ENCODE measurements at regions not wholly inside any gene's neighbourhood (a gene's known extent, or its start where the extent isn't known, plus 50 kb on each side); places are given as distances from the start of the nearest gene placed in this dataset.

DNA sequence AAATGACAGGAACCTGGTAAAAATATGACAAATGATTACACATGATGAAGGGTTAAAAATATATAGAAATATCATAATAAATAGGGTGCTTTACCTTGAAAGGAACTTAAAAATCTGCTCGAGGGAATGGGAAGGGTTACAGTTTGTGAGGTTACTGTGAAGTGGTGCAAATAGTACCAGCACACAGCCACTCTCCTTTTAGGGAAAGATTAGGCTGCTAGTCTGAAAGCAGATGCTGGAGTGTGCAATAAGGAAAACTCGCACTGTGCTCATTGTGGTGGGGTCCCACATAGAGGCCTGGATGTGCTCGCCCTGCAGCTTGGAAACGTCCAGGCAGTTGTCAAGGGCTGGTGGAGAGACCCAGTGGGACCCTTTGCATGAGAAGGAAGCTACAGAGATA is 145.9 kb upstream of the TBX20 start:
- no peak for TF ChIP-seq POLR2AphosphoS5 (IDR thresholded peaks at IDR 0.05)
- TF ChIP-seq, protein P1, sequence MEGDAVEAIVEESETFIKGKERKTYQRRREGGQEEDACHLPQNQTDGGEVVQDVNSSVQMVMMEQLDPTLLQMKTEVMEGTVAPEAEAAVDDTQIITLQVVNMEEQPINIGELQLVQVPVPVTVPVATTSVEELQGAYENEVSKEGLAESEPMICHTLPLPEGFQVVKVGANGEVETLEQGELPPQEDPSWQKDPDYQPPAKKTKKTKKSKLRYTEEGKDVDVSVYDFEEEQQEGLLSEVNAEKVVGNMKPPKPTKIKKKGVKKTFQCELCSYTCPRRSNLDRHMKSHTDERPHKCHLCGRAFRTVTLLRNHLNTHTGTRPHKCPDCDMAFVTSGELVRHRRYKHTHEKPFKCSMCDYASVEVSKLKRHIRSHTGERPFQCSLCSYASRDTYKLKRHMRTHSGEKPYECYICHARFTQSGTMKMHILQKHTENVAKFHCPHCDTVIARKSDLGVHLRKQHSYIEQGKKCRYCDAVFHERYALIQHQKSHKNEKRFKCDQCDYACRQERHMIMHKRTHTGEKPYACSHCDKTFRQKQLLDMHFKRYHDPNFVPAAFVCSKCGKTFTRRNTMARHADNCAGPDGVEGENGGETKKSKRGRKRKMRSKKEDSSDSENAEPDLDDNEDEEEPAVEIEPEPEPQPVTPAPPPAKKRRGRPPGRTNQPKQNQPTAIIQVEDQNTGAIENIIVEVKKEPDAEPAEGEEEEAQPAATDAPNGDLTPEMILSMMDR (IDR thresholded peaks at IDR 0.05; ENCODE audit: poor library complexity, severe bottlenecking), result no peak
- no peak for TF ChIP-seq EZH2 (IDR thresholded peaks at IDR 0.05; ENCODE audit: borderline replicate concordance, insufficient read depth, low read length, poor library complexity, severe bottlenecking)
- TF ChIP-seq RAD21 (conservative IDR thresholded peaks at IDR 0.05), result no peak
- TF ChIP-seq, protein P2, sequence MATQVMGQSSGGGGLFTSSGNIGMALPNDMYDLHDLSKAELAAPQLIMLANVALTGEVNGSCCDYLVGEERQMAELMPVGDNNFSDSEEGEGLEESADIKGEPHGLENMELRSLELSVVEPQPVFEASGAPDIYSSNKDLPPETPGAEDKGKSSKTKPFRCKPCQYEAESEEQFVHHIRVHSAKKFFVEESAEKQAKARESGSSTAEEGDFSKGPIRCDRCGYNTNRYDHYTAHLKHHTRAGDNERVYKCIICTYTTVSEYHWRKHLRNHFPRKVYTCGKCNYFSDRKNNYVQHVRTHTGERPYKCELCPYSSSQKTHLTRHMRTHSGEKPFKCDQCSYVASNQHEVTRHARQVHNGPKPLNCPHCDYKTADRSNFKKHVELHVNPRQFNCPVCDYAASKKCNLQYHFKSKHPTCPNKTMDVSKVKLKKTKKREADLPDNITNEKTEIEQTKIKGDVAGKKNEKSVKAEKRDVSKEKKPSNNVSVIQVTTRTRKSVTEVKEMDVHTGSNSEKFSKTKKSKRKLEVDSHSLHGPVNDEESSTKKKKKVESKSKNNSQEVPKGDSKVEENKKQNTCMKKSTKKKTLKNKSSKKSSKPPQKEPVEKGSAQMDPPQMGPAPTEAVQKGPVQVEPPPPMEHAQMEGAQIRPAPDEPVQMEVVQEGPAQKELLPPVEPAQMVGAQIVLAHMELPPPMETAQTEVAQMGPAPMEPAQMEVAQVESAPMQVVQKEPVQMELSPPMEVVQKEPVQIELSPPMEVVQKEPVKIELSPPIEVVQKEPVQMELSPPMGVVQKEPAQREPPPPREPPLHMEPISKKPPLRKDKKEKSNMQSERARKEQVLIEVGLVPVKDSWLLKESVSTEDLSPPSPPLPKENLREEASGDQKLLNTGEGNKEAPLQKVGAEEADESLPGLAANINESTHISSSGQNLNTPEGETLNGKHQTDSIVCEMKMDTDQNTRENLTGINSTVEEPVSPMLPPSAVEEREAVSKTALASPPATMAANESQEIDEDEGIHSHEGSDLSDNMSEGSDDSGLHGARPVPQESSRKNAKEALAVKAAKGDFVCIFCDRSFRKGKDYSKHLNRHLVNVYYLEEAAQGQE (IDR thresholded peaks at IDR 0.05; ENCODE audit: borderline replicate concordance), result no peak
- no peak for TF ChIP-seq EP300 (conservative IDR thresholded peaks at IDR 0.05; ENCODE audit: poor library complexity, severe bottlenecking)
- TF ChIP-seq MXI1 (conservative IDR thresholded peaks at IDR 0.05; ENCODE audit: poor library complexity, severe bottlenecking), result no peak
